Epithelial cell of esophagus (primary cell): ENCODE measurements at regions not wholly inside any gene's neighbourhood (a gene's known extent, or its start where the extent isn't known, plus 50 kb on each side); places are given as distances from the start of the nearest gene placed in this dataset.
A peak's percentile ranks its signal among the peaks of the same experiment; 100 is the strongest.

Source experiments
- DNase-seq: peaks from one replicate; pipeline ENCODE4 v3.0.0; 2010; ENCODE audit warnings: low read depth
- H3K4me3 ChIP-seq: 2 replicates; pipeline ENCODE4 v1.5.1; 2011; ENCODE audit warnings: mild to moderate bottlenecking, low read length, control low read depth
- TF ChIP-seq, protein P1 (sequence below): IDR thresholded peaks from 2 replicates; pipeline ENCODE4 v1.5.1; 2011; ENCODE audit warnings: low read depth, mild to moderate bottlenecking, low read length, control low read depth, inconsistent platforms; ENCODE audit not compliant: insufficient read depth; ENCODE audit errors: missing control alignments

DNA sequence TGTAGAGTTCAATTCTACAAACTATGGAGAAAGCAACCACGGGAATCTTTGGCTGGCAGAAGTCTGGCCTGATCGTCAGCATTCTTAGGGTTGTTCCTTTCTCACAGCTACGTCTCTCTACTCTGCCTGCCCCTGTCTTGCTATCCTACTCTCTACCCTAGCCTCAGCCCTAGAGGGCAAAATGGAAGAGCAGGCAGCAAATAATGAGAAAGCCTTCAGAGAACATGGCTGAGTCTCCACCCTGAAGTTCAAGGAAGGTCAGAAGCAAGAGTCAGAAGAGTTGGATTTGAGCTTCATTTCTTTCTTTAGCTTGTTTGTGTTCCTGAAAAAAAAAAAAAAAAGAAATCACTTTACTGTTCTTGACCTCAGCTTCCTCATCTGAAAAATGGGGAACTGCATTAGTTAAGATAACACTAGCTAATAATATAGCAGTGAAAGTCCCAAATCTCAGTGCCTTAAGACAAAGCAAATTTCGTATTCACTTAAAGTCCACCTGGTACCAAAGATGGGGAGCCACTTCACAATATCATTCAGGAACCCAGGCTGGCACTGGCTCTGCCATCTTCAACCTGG lies 50.2 kb upstream of the CCND2 start:
- TF ChIP-seq, protein P1, sequence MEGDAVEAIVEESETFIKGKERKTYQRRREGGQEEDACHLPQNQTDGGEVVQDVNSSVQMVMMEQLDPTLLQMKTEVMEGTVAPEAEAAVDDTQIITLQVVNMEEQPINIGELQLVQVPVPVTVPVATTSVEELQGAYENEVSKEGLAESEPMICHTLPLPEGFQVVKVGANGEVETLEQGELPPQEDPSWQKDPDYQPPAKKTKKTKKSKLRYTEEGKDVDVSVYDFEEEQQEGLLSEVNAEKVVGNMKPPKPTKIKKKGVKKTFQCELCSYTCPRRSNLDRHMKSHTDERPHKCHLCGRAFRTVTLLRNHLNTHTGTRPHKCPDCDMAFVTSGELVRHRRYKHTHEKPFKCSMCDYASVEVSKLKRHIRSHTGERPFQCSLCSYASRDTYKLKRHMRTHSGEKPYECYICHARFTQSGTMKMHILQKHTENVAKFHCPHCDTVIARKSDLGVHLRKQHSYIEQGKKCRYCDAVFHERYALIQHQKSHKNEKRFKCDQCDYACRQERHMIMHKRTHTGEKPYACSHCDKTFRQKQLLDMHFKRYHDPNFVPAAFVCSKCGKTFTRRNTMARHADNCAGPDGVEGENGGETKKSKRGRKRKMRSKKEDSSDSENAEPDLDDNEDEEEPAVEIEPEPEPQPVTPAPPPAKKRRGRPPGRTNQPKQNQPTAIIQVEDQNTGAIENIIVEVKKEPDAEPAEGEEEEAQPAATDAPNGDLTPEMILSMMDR = no peak
- no peak for DNase-seq
- H3K4me3 ChIP-seq = no peak overlapping the region

DNA sequence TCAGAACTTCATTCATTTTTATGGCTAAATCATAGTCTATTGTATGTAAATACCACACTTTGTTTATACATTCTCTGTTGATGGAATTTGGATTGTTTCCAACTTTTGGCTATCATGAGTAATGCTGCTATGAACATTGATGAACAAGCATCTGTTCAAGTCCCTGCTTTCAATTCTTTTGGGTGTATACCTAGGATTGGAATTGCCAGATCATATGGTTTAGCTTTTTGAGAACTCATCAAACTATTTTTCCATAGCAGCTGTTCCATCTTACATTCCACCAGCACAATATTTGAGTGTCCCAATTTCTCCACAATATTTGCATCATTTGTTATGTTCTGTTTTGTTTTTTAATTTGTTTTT lies 52.3 kb upstream of the CCND2 start:
- no peak overlapping the region for H3K4me3 ChIP-seq
- peak; percentile 81 for DNase-seq
- TF ChIP-seq, protein P1 = no peak

DNA sequence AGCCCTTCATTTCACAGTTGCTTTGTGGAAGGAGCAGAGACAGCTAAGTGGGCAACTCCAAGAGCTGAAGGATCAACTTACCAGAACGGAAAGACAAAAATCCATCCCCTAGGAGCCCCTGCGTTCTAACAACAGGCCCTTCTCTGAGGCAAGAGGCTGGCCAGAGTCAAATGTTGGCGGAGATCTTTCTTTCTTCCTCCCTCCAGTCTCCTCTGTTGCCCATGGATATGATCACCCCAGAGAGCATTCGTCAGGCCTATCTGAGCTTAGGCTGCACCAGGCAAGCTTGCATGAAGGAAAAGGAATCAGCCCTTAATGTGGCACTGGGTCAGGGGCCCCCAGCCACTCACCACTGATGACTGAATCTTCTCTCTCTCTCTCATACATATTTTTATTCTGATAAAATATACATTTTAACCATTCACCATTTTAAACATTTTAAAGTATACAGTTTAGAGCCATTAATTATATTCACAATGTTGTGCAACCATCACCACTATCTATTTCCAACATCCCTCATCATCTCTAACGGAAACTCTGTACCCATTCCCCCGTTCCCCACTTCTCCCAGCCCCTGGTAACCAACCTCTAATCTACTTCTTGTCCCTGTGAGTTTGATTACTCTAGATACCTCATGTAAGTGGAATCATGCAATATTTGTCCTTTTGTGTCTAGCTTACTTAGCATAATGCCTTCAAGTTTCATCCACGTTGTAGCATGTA lies 52.9 kb upstream of the CCND2 start:
- TF ChIP-seq, protein P1 = no peak
- H3K4me3 ChIP-seq = no peak overlapping the region
- DNase-seq = no peak

DNA sequence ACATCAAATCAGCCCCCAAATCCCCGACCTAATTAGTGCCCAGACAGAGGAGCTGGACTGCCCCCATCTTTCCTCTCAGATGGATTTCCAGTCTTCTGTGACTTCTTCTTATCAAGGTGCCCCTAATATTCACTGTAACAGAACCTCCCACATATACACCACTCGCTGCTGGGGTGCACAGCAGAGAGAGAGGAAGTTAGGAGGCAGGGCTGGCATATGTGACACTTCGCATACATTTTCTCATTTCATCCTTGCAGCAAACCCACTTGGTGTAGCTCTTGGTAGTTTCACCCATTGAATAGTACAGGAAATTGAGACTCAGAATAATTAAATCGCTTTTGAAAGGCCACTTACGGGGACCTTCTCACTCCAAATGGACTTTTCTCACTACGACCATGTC lies 56.5 kb upstream of the CCND2 start:
- TF ChIP-seq, protein P1 = no peak
- H3K4me3 ChIP-seq = no peak overlapping the region
- DNase-seq = no peak

DNA sequence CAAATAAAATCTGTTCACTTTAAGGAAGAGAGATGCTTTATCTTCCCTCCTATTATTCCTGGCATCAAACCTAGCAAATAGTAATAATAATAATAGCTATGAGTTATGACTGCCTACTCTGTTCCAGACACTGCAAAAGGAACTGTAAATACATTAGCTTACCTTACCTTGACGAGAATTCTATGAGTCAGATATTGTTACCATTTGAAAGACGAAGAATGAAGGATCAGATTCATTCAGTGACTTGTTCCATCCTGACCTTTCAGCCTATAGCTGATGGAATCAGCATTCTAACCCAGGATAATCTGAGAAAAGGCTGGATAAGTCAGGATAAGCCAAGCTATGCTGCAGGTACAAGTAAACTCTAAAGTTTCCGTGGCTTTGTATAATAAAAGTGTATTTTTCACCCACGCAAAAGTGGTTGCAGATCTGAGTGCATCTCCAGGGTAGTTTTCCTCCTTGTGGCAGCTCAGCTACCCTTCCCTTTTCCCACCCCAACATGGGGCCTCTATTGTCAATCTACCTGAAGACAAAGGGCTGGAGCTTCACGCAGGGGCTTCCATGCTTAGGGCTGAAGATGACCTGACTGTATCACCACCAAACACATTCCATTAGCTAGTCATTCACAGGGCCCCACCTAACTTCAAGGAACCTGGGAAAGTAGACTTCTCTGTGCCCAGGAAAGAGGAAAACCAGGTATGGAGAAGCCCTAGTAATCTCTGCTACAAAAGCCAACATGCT lies 57.2 kb upstream of the CCND2 start:
- H3K4me3 ChIP-seq = no peak overlapping the region
- peak; percentile 65 for DNase-seq
- TF ChIP-seq, protein P1 = no peak

DNA sequence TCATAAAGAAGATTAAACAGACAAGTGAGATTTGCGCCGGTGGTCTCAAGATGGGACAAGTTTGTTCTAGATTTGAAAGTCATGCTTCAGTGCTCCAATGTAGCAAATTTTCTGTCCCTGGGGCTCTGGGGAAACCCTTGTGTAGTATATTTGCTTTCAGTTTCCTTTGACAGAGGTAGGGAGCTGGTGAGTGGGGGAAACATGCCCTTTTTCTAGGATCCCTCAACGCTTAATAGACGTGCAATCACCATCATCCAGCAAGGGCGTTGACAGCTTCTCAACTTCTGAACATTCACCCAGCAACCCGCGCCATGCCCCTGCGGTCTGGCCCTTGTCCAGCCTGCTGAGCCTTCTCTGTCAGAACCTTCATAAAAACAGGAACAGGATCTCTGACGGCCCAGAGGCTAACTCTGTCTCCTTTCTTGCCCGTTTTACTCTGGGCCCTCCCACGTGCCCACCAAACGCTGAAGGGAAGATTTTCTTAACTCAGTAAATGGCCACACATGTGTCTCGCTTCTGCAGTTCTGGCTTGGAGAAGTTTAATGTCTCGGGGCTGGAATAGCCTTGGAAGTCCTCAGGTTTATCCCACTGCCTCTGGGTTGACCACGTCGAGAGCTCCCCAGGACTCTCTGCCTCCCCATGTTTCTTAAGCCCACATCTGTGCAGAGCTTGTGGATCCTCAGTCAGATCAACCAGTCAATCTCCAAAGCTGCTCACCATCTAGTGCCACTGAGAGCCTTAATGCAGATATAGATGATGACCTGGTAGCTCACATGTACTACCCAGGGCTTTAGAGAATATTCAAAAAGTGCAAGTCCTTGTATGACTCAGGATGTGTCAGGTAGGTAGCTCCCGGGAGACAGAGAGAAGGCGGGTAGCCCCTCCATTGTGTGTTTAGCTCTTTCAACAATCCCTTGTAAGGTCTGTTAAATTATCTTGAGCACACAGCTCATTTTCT lies 58.1 kb upstream of the CCND2 start:
- H3K4me3 ChIP-seq = no peak overlapping the region

More for the DNA sequence above, 58.1 kb upstream of the CCND2 start:
- TF ChIP-seq, protein P1 = no peak
- peak; percentile 83 for DNase-seq
